Lower lobe of right lung (tissue), 2 donors: ENCODE measurements at regions not wholly inside any gene's neighbourhood (a gene's known extent, or its start where the extent isn't known, plus 50 kb on each side); places are given as distances from the start of the nearest gene placed in this dataset.

Source experiments
- ATAC-seq, 2 donors: fragments of 200-7000 bp; cut with Tn5 transposase; one replicate each; pipeline ENCODE4 v1.9.1; 2020 to 2022; ENCODE audit warnings: mild to moderate bottlenecking in 2 of 2, moderate library complexity in 2 of 2
- DNase-seq: peaks from one replicate; pipeline ENCODE4 v3.0.0-alpha.2; 2020
- H3K27ac ChIP-seq: fragments of 200-600 bp; one replicate; pipeline ENCODE4 v1.8.0; 2022
- H3K27me3 ChIP-seq: fragments of 200-600 bp; one replicate; pipeline ENCODE4 v1.8.0; 2022; ENCODE audit warnings: low read depth
- H3K36me3 ChIP-seq: fragments of 200-600 bp; one replicate; pipeline ENCODE4 v1.8.0; 2022; ENCODE audit warnings: mild to moderate bottlenecking
- H3K4me1 ChIP-seq: fragments of 200-600 bp; one replicate; pipeline ENCODE4 v1.8.0; 2022
- H3K4me3 ChIP-seq: fragments of 200-600 bp; one replicate; pipeline ENCODE4 v1.8.0; 2022; ENCODE audit warnings: mild to moderate bottlenecking
- H3K9me3 ChIP-seq: fragments of 200-600 bp; one replicate; pipeline ENCODE4 v1.8.0; 2022
- CTCF ChIP-seq: fragments of 200-600 bp; IDR thresholded peaks from one replicate; pipeline ENCODE4 v1.8.0; 2022; ENCODE audit warnings: antibody characterized with exemption, mild to moderate bottlenecking
- intact Hi-C: fragments of 100-400 bp; cut with DNase I; formaldehyde crosslinking; loops from one replicate; pipeline ENCODE4 v1.11.0; 2022
- donor health status: DM: no; HTN: yes; CAD: no; lungs with severe emphysema.

DNA sequence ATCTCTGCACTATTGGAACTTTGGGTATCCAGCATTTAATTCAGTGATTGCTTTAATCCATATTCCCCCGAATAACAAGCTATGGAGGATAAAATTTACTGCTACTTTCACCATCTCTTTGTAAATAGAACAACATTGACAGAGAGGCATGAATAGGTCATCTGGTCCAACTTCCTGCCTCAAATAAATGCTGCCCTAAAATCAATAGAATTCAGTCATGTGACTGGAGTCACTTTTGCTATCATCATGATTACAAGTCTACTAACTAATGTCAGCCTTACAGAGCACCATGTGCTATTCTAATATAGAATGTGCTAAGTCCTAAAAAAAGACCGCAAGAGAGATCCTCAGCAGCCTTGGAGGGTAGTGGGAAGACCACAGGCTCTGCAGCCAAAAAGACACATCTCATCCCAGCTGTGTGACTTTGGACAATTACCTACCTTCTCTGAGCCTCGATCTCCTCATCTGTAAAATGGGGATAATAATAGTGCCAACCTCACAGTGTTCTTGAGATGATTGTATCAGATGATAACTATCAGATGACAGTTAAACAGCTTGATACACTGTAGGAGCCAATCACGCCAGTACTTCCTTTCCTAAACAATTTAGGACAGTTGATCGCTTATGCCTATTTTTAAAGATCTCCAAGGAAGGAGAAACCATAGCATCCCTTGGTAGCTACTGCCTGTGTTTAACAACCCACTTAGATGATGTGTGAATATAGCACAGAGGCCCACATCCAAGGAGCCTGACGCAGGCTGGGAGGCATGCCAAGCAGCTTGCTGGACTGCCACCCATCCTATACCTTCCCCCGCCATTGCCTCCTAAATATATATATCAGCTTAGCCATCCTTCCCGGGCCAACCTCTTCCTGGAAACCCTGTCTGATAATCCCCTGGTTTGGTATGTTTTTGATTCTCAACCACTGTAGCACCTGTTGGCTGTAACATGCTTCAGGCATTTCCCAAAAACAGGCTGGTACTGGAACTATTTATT, 77.3 kb upstream of the PHF21A start:
- DNase-seq, result no peak
- Histone ChIP-seq H3K36me3 (no peaks in the 10 kb centered on the region), H3K27ac (no peak overlapping the region), H3K4me3 (no peak overlapping the region), H3K27me3 (no peaks in the 10 kb centered on the region), H3K4me1 (no peaks in the 10 kb centered on the region), H3K9me3 (no peaks in the 10 kb centered on the region)
- ATAC-seq, result no peak
- intact Hi-C loops, result no loop called here
- TF ChIP-seq CTCF, result no peak

DNA sequence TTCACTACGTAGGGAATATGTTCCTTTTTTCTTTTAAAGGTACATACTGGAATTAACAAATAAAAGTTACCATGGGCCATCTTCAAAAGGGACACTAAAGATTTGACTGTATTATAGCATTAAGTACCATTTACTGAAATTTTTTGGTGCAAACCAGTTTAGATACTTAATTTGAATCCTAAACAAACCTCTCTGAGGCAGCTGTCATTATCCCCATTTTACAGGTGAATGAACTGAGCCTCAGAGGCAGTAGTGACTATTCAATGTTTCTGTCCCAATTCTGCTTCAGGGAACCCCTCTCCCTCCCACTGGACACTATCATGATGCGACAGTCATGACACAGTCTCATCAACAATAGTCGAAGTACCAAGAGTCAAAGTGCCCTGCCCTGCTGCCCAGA, 76.2 kb upstream of the PHF21A start:
- intact Hi-C loops, result no loop called here
- Histone ChIP-seq H3K36me3 (no peaks in the 10 kb centered on the region), H3K27ac (no peak overlapping the region), H3K4me1 (no peaks in the 10 kb centered on the region), H3K4me3 (no peak overlapping the region), H3K9me3 (no peaks in the 10 kb centered on the region), H3K27me3 (no peaks in the 10 kb centered on the region)
- no peak for ATAC-seq
- TF ChIP-seq CTCF, result no peak
- DNase-seq, result no peak

- no peaks in the 10 kb centered on the region for H3K27me3 ChIP-seq
- H3K36me3 ChIP-seq, result no peaks in the 10 kb centered on the region
- no peak for TF ChIP-seq CTCF
- no peak overlapping the region for H3K27ac ChIP-seq
- H3K9me3 ChIP-seq, result peaks cover 10% of the 10 kb centered on the region
- H3K4me1 ChIP-seq, result no peaks in the 10 kb centered on the region
- intact Hi-C loops, result no loop called here
- no peak for DNase-seq
- no peak for ATAC-seq
- no peak overlapping the region for H3K4me3 ChIP-seq
Observed at GRCh38 chr11:46188017-46188416, 66.8 kb upstream of the PHF21A start.

DNA sequence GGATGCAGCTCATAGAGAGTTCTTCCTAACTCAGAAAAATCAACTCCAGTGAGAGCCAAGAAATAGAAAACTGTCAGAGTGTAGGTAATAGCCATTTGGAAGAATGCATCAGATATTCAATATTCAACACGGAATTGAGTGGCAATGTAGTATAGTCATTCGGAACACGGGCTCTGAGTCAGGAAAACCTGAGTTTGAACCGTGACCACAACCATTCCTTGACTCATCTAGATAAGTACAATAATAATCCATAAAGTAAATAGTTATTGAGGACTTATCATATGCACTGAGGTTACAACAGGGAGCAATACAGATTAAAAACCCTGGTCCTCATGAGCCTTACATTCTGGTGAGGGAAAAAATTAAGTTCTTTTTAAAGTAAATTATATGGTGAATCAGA, 62.6 kb upstream of the PHF21A start:
- no peak overlapping the region for H3K27ac ChIP-seq
- no peaks in the 10 kb centered on the region for H3K27me3 ChIP-seq
- no peak overlapping the region for H3K4me3 ChIP-seq
- ATAC-seq (no peak), DNase-seq (no peak)
- H3K9me3 ChIP-seq, result no peaks in the 10 kb centered on the region
- intact Hi-C loops, result no loop called here
- H3K36me3 ChIP-seq, result no peaks in the 10 kb centered on the region
- H3K4me1 ChIP-seq, result no peaks in the 10 kb centered on the region
- no peak for TF ChIP-seq CTCF

DNA sequence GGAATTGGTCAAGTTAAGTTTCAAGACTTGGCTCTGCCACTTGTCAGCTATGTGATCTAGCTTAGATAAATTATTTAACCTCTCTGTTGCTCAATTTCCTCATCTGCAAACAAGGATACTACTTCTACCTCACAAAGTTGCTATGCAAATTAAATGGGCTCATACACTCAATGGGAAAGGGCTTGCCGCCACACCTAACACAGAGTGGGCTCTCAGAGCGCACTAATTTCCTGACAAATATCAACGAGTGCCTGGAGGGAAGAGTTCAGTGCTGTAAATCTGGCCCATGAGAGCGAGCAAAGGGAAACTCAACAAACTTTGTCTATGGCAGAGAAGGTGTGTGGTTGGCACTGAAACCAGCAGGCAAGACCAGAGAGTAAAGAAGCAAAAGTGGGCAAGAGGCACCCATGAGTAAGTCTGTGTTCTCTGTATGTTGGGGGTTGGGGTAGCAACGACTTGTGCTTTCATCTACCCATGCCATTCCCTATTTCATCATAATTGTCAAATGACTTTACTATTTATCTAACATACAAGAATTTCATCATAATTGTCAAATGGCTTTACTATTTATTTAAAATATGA, 60.7 kb upstream of the PHF21A start:
- no peak overlapping the region for H3K4me3 ChIP-seq
- ATAC-seq (peak; percentile 67 to 72), DNase-seq (no peak)
- H3K27me3 ChIP-seq, result no peaks in the 10 kb centered on the region
- H3K9me3 ChIP-seq, result no peaks in the 10 kb centered on the region
- no peaks in the 10 kb centered on the region for H3K36me3 ChIP-seq
- TF ChIP-seq CTCF, result no peak
- H3K27ac ChIP-seq, result peak overlapping the region; percentile 46
- no peaks in the 10 kb centered on the region for H3K4me1 ChIP-seq
- intact Hi-C loops, result no loop called here
